Osteocyte (in vitro differentiated cells): ENCODE measurements at regions not wholly inside any gene's neighbourhood (a gene's known extent, or its start where the extent isn't known, plus 50 kb on each side); places are given as distances from the start of the nearest gene placed in this dataset.

Experiments
- DNase-seq: peaks from one replicate; pipeline ENCODE4 v3.0.0; 2021; ENCODE audit warnings: mixed read lengths; ENCODE audit not compliant: unreplicated experiment; ENCODE audit errors: extremely low spot score
- H3K27ac Mint-ChIP-seq: one replicate; pipeline ENCODE4 v1.8.0; 2021; ENCODE audit warnings: mild to moderate bottlenecking, mixed read lengths; ENCODE audit not compliant: unreplicated experiment
- H3K27me3 Mint-ChIP-seq: one replicate; pipeline ENCODE4 v1.8.0; 2021; ENCODE audit warnings: mixed read lengths; ENCODE audit not compliant: unreplicated experiment
- H3K36me3 Mint-ChIP-seq: one replicate; pipeline ENCODE4 v1.8.0; 2021; ENCODE audit warnings: mixed read lengths; ENCODE audit not compliant: unreplicated experiment
- H3K4me1 Mint-ChIP-seq: one replicate; pipeline ENCODE4 v1.8.0; 2021; ENCODE audit warnings: mixed read lengths; ENCODE audit not compliant: unreplicated experiment
- H3K4me3 Mint-ChIP-seq: one replicate; pipeline ENCODE4 v1.8.0; 2021; ENCODE audit warnings: mild to moderate bottlenecking, moderate library complexity, mixed read lengths; ENCODE audit not compliant: unreplicated experiment
- H3K9me3 Mint-ChIP-seq: one replicate; pipeline ENCODE4 v1.8.0; 2021; ENCODE audit warnings: mixed read lengths; ENCODE audit not compliant: unreplicated experiment
- TF ChIP-seq, protein P1 (sequence below): fragments of 200-600 bp; sonication (generic); IDR thresholded peaks from 2 replicates; pipeline ENCODE4 v1.5.0; 2021; ENCODE audit warnings: antibody characterized with exemption, mild to moderate bottlenecking, moderate library complexity

DNA sequence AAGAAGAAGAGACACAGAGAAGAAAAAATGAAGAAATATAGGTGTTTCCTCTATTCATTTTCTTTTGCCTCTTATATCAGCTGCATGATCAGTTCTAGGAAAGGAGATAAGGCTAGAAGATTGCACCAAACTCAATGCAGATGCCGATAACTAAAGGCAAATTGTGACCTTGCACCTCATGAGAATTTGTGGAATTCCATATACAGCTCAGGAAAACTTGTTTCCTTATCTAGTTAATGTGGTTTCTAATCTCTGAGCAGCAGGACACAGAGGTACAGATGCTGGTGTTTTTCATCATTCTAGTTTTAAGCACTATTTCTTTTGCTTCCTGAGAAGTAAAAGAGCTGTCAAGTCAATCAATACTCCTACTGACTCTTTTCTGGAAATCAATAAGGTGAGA is 104.6 kb upstream of the NWD2 start:
- H3K36me3 Mint-ChIP-seq: no peaks in the 10 kb centered on the region
- no peak overlapping the region for H3K27ac Mint-ChIP-seq
- H3K4me1 Mint-ChIP-seq: no peaks in the 10 kb centered on the region
- no peak overlapping the region for H3K4me3 Mint-ChIP-seq
- peaks cover 11% of the 10 kb centered on the region for H3K9me3 Mint-ChIP-seq
- DNase-seq: no peak
- TF ChIP-seq, protein P1, sequence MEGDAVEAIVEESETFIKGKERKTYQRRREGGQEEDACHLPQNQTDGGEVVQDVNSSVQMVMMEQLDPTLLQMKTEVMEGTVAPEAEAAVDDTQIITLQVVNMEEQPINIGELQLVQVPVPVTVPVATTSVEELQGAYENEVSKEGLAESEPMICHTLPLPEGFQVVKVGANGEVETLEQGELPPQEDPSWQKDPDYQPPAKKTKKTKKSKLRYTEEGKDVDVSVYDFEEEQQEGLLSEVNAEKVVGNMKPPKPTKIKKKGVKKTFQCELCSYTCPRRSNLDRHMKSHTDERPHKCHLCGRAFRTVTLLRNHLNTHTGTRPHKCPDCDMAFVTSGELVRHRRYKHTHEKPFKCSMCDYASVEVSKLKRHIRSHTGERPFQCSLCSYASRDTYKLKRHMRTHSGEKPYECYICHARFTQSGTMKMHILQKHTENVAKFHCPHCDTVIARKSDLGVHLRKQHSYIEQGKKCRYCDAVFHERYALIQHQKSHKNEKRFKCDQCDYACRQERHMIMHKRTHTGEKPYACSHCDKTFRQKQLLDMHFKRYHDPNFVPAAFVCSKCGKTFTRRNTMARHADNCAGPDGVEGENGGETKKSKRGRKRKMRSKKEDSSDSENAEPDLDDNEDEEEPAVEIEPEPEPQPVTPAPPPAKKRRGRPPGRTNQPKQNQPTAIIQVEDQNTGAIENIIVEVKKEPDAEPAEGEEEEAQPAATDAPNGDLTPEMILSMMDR: no peak
- H3K27me3 Mint-ChIP-seq: no peaks in the 10 kb centered on the region

DNA sequence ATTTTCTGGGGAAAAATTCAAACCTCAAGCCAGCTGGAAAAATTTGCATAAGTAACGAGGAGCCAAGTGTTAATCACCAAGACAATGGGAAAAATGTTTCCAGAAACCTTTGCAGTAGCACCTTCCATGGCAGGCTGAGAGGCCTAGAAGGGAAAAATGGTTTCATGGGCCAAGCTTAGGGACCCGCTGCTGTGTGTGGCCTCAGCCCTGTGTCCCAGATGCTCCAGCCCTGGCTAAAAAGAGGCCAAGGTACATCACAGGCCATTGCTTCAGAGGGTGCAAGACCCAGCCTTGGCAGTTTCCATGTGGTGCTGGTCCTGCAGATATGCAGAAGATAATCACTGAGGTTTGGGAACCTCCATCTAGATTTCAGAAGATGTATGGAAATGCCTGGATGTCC is 98.3 kb upstream of the NWD2 start:
- no peak overlapping the region for H3K27ac Mint-ChIP-seq
- TF ChIP-seq, protein P1: no peak
- H3K4me3 Mint-ChIP-seq: no peak overlapping the region
- H3K4me1 Mint-ChIP-seq: no peaks in the 10 kb centered on the region
- DNase-seq: no peak
- H3K27me3 Mint-ChIP-seq: no peaks in the 10 kb centered on the region
- H3K36me3 Mint-ChIP-seq: no peaks in the 10 kb centered on the region
- H3K9me3 Mint-ChIP-seq: peaks cover 43% of the 10 kb centered on the region

DNA sequence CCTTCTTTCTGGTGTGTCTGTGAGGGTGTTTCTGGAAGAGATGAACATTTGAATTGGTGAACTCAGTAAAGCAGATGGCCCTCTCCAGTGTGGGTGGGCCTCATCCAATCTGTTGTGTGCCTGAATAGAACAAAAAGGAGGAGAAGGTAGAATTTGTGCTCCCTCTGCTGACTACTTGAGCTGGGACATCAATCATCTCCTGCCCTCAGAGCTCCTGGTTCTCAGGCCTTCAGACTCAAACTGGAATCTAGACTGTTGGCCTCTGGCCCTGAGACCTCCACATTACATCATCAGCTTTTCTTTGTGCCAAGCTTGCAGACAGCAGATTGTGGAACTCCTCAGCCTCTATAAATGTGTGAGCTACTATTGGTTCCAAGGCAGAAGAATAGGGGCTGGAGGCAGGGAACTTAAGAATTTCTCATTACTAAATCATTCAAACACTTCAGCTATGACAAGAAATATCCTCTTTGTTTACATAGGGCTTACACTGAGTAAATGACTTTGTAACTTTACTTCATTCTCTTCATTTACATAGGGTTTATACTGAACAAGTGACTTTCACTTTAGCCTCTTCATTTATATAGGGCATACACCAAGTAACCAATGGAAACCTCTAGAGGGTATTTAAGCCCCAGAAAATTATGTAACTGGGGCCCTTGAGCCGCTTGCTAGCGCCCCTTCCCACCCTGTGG is 86.9 kb upstream of the NWD2 start:
- H3K4me1 Mint-ChIP-seq: no peaks in the 10 kb centered on the region
- H3K4me3 Mint-ChIP-seq: no peak overlapping the region
- DNase-seq: no peak
- no peaks in the 10 kb centered on the region for H3K36me3 Mint-ChIP-seq
- TF ChIP-seq, protein P1: no peak
- no peak overlapping the region for H3K27ac Mint-ChIP-seq
- no peaks in the 10 kb centered on the region for H3K27me3 Mint-ChIP-seq
- H3K9me3 Mint-ChIP-seq: peaks cover 6% of the 10 kb centered on the region

DNA sequence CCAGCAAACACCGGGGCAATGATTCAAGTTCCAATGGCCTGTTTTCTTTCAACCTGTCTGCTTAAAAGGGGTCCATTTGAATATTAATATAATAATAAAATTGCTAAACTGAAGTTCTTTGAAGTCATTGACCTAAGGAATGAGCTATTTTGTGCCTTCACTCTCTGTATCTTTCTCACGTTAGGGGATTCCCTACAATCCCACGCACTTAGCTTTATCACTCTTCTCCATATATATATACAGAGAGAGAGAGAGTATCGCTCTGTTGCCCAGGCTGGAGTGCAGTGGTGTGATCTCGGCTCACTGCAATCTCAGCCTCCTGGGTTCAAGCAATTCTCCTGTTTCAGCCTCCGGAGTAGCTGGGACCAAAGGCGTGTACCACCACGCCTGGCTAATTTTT is 83.9 kb upstream of the NWD2 start:
- TF ChIP-seq, protein P1: no peak
- H3K27me3 Mint-ChIP-seq: no peaks in the 10 kb centered on the region
- no peaks in the 10 kb centered on the region for H3K9me3 Mint-ChIP-seq
- H3K36me3 Mint-ChIP-seq: no peaks in the 10 kb centered on the region
- no peaks in the 10 kb centered on the region for H3K4me1 Mint-ChIP-seq
- H3K27ac Mint-ChIP-seq: no peak overlapping the region
- no peak for DNase-seq
- no peak overlapping the region for H3K4me3 Mint-ChIP-seq

GRCh38 chr4:37165844-37166243 is 78.7 kb upstream of the NWD2 start:
- no peaks in the 10 kb centered on the region for H3K36me3 Mint-ChIP-seq
- DNase-seq: no peak
- H3K27me3 Mint-ChIP-seq: no peaks in the 10 kb centered on the region
- TF ChIP-seq, protein P1: no peak
- no peaks in the 10 kb centered on the region for H3K4me1 Mint-ChIP-seq
- H3K9me3 Mint-ChIP-seq: no peaks in the 10 kb centered on the region
- H3K27ac Mint-ChIP-seq: no peak overlapping the region
- no peak overlapping the region for H3K4me3 Mint-ChIP-seq
